ENCODE measurements at regions not wholly inside any gene's neighbourhood (a gene's known extent, or its start where the extent isn't known, plus 50 kb on each side); places are given as distances from the start of the nearest gene placed in this dataset.
"Not testable (repeated sequence)": the region's sequence is repeated elsewhere in the genome, so short reads cannot be mapped to it uniquely, and the experiment has no call there.

DNA sequence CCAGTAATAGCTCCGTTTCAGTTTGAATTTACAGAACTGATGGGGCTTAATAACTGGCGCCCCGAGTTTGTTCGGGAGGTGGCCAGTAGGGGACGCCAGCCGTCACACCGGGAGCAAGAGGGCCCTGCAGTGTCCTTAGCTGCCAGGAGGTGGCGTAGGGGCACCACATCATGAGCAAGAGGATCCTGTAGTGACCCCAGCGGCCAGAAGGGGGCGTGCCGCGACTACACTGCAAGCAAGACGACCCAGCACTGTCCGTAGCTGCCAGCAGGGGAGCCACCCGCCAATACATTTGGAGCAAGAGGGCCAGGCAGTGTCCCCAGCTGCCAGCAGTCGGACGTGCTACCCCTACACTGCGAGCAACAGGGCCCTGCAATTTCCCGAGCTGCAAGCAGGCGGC is 663.7 kb upstream of the B3GAT1 start:
- no peak for DNase-seq

DNA sequence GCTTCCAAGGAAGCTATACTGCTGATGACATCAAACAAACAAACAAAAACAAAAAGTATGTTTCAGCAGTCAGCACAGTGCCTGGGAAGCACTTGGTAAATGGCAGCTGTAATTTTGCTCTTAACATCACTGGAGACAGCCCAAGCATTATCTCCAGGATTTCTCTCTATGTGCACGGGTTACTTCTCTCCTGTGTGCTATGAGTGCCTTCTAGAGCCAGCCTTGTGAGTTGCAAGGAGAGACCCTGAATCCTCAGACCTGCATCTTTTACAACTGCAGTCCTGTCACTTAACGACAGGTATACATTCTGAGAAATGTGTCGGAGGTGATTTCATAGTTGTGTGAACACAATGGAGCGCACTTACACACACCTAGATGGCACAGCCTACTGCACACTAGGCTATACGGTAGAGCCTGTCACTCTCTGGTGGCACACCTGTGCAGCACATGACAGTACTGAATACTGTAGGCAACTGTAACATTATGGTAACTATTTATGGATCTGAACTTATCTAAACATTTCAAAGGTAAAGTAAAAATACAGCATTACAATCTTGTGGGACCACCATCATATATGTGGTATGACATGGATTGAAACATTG is 662.5 kb upstream of the B3GAT1 start:
- DNase-seq, result no peak

DNA sequence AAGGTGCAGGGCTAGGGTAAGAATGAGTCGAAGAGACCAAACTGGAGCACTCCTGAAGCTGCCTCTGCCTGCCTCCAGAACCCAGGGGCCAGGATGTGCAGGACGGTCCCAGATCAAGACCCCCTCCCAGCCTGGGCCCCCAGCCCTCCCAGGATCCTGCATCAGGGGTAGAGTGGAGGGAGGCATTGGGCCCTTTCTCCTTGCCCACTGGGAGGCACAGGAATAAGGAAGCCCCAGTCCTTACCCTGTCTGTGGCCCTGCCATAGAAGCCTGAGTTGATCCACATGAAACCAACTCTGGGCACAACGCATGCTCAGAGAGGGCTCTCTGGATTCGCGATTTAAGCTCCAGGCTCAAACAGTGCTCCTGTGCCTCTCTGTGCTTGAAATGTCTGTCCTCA is 661.8 kb upstream of the B3GAT1 start:
- DNase-seq, result no peak

DNA sequence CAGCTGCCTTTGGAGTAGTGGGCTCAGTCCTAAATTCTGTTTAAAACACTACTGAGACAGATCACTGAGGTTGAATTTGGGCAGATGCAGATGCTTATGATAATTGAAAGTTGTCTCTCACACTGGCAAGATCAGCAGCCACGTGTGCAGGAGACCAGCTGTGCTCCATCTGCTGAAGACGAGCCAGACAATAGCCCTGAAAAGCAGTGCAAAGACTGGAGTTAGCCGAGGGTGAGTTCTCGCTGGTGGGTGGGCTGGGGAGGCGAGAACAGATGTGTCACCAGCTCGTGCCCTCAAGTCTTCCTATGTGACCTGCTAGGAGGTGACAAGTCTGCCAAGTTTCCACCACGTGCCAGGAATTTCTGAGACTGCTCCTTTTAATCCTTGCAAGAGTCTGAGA is 661.3 kb upstream of the B3GAT1 start:
- DNase-seq, result no peak

DNA sequence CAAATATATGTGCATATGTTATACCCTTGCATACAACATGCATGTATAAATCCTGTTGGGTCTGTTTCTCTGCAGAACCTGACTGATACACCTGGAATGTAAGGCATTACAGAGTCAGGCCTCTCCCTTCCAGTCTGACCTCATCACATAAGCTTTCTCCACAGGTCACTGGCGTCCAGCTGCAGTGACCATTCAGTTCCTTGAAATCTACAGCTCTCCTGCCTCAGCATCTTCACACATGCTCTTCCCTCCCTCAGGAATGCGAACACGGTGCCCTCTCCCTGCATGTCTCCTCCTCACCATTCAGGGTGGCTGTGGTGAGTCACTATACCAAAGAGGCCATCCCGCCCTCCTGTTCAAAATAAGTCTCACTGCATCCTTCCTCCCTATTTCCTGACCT is 657.8 kb upstream of the B3GAT1 start:
- DNase-seq, result no peak

DNA sequence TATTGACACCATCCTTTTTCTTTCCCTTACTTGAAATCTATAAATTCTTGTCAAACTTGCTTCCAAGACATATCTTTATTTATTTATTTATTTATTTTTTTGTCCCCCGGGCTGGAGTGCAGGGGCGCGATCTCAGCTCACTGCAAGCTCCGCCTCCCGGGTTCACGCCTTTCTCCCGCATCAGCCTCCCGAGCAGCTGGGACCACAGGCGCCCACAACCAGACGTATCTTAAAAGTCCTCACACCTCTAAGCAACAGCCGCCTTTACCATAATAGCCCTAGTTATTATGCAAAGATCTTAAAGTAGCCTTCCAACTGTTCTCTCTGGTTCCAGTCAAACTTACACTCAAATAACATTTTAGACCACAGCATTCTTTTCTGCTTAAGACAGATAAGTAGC is 657.0 kb upstream of the B3GAT1 start:
- DNase-seq, result no peak

DNA sequence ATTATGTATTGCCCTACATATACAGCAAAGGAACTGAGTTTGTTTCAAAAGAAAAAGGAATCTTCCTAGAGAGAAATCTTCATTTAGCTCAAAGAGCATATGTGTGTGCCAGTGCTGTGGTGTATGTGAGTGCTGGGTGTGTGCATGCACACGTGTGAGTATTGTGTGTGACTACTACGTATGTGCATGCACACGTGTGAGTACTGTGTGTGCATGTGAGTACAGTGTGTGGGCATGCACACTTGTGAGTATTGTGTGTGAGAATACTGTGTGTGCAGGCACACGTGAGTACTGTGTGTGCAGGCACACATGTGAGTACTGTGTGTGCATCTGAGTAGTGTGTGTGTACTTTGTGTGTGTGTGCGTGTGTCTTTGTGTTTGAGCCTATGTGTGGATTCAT is 651.0 kb upstream of the B3GAT1 start:
- DNase-seq, result no peak

DNA sequence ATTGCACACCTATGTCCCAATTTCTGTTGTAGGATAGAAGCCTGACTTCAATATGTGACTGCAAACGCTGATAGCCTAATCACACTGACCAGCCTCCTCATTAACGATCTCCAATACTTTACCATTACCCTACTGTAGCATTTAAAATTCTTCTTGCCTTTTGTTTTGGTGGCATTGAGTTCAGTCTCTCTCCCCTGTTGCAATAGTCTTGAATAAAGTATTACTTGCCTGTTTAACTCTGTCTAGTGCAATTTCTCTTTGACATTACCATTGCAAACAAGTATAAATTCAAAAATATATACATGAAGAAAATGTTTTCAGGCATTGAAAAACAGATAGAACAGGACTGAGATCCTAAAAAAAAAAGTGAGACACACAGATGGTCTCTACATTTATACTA is 649.1 kb upstream of the B3GAT1 start:
- DNase-seq, result no peak

DNA sequence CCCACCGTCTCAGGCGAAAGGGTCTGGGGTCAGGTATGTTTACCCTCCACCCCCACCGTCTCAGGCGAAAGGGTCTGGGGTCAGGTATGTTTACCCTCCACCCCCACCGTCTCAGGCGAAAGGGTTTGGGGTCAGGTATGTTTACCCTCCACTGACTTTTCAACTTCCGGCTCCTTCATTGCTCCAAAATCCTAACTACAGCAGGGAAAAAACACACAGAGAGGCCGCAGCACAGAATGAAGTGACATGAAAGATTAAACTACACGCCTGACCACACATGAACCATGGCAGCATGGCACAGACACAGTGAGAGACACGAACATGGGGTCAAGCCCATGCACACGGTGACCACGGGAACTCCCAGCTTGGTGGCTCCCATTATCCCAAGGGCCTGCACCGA is 634.9 kb upstream of the B3GAT1 start:
- DNase-seq, result no peak

DNA sequence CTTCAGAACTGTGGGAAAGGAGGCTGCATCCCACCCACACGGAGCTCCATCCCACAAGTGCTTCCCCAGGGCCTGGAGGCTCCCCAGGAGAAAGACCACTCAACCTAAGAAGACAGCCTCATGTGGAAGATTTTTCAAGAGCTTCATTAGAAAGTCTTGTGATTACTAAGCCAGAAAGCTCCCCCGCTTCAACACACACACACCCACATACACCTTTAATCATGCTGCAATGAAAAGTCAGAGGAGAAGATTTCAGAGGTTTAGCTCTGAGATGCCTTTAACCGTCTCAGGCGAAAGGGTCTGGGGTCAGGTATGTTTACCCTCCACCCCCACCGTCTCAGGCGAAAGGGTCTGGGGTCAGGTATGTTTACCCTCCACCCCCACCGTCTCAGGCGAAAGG is 634.5 kb upstream of the B3GAT1 start:
- no peak for DNase-seq

DNA sequence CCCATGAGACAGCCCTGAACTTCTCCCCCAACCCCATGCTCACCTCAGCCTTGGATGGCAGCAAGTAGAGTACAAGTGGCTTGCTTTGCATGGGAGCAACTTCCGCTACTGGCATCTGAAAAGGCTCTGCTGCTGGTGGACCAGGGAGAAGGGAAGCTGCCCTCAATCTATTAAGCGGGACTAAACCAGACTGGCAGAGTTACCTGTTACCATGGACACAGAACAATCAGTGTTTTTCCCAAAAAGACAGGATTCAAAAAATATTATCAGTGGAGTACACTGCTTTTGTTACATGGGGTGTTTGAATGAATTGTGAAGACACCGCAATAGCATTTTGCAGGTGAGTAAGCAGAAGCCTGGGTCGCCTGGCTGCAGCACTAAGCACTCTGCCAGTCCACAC is 631.4 kb upstream of the B3GAT1 start:
- no peak for DNase-seq

DNA sequence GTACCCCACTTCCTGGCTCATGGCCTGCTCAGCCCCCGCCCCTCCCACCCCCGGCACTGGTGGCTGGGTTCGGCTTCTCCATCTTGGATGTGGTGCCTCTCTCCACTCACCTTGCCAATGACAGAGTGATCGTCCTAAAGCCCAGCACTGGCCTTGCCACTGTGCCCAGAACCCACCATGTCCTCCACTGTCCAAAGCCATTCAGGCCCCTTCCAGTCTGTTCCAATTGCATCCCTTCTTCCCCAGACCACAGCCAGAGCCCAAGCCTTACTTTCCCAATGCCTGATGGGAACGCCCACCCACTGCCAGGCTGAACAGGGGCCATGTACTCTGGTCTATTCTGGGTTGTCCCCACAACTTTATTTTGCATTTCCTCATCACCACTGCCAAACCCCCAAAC is 625.8 kb upstream of the B3GAT1 start:
- DNase-seq, result no peak

DNA sequence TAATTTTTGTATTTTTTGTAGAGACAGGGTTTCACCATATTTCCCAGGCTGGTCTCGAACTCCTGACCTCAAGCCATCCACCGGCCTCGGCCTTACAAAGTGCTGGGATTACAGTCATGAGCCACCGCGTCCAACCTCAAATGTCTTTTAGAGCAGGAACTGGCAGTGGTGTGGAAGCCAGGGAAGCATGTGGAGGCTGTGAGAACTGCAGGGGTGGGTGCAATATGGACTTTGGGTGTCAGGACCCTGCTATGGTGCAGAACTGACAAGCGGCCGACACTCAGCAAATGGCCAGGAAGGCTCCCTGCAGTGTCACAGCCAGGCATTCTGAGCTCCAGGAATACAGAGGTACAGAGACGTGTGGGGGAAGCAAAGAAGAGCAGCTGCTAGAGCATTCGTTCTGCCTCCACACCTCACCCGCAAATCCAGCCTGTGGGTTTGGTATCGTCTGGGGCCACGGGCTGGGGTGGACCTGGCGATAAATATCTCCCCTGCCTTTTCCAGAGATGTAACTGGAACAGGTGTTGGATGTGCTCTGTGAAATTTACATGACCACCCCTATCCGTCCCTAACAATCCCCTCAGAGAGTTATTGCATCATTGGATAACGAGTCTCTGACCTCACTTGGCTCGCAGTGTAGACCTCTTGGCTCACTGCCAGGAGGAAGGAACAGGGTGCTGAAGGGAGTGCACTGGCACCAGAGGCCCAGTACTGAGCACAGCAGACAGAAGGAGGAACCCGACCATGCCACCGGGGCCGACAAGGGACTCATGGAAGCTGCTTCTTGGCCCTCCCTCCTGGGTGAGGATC is 624.7 kb upstream of the B3GAT1 start:
- DNase-seq, result no peak

DNA sequence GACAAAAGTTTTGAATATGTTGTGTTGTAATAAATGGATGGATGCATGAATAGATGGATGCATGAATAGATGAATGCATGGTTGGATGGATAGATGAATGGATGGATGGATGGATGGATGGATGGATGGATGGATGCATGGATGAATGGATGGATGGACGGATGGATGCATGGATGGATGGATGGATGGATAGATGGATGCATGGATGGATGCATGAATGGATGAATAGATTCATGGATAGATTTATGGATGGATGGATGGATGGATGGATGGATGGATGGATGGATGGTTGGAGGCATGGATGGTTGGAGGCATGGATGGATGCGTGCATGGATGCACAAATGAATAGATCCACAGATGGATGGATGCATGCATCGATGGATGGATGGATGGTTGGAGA is 623.2 kb upstream of the B3GAT1 start:
- DNase-seq, result no peak

DNA sequence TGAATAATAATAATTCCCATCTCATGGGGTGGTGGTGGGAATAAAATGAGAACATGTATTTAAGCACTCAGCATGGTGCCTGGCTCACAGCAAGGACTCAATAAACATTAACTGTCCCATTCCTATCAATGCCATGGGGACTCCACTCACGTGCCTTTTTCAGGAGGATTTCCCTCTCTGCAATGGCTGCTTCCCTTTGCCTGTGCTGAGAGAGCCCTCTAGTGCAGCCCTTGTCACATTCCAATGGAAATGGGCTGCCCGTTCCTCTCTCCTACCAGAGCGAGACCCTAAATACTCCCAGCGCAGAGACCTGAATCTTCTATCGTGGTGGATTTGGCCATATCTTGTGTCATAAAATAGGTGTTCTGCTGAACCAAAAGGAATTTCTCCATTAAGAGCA is 621.5 kb upstream of the B3GAT1 start:
- peak; percentile 77 for DNase-seq

DNA sequence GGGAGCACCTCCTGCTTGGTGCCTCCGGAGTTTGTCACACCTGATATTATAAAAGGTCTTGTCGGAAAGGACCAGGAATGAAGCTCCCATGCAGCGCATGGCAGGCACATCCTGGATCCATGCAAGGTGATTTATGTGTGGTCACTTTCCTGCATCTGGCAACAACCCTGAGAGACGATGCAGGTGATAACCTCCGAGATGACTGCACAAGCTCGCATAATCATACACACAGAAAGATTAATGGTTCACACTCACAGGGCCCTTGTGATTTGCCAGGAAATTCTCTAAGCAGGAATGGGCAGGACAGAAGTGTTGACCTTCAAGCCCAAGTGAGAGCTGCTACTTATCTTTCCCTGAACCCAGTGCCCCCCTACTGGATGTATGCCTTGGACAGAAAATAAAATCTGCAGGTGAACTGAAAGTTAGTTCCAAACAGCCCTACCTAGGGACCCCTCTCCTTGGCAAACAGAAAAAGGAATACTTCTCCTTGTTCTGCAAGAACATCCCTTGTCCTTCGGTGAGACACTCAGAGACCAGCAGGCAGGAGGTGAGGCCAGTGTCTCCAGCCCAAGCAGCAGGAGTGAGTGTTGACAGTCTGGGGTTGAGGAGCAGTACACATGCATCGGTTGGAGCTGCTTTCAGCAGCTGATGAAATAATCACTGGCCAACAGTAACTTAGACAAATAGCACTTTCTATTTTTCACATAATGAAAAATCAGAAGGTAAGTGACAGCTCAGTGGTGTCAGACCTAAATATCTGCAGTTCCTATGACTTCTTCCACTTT is 619.4 kb upstream of the B3GAT1 start:
- no peak for DNase-seq

DNA sequence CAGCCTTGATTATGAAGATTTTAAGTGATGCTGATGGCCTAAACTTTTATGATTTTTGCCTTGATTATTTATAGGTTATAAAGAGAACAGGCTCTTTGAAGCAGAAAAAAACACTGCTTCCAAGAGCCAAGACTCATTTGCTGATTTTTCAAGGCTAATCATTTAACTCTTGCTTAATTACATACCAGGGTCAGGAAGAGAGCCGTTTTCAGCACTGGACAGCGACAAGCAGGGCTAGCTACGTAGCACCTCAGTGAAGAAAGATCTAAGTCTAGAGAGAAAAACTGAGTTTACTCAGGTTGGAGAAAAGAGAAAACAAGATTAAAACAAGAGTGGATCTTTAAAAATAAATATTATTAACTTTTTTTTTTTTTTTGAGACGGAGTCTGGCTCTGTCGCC is 615.4 kb upstream of the B3GAT1 start:
- peak; percentile 83 for DNase-seq

DNA sequence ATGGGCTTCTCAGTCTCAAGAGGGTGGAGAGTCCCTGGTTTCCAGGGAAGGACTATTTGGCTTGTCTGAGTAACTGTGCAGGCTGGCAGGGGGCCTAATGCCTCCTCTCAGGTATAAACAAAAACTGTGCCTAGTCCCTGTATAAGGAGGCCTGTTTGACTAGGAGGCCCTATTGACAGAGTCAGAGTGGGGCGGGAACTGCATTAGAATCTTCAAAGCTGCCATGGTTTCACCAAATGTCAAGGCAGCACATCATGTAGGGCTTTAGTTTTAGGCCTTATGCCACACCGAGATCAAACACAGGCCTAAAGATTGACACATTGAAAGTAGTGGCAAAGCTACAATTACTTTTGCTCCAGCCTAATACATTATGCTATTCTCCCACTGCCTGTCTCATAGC is 611.5 kb upstream of the B3GAT1 start:
- DNase-seq, result no peak

DNA sequence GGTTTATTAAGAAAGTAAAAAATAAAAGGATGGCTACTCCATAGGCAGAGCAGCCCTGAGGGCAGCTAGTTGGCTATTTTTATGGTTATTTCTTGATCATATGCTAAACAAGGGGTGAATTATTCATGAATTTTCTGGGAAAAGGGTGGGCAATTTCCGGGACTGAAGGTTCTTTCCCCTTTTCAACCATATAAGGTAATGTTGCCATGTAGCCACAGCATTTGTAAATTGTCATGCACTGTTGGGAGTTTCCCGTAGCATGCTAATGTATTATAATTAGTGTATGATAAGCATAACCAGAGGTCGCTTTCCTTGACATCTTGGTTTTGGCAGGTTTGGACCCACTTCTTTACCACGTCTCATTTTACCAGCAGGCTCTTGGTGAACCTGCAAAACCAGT is 610.4 kb upstream of the B3GAT1 start:
- DNase-seq, result no peak

DNA sequence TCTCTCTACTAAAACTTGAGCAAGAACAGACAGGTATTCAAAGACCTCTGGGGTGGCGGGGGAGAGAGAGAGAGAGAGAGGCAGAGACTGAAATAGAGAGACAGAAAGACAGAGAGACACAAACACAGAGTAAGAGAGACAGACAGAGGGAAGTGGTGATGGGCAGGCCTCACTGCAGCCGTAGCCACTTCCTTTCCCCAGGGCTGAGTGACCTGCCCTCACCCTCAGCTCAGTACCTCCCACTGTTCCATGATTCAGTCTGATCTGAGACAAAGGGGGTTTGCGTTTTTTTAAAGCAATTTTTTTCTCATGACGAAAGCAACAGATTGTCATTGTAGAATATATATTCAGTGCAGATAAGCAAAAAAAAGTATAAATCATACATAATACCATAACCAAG is 607.9 kb upstream of the B3GAT1 start:
- DNase-seq, result no peak

DNA sequence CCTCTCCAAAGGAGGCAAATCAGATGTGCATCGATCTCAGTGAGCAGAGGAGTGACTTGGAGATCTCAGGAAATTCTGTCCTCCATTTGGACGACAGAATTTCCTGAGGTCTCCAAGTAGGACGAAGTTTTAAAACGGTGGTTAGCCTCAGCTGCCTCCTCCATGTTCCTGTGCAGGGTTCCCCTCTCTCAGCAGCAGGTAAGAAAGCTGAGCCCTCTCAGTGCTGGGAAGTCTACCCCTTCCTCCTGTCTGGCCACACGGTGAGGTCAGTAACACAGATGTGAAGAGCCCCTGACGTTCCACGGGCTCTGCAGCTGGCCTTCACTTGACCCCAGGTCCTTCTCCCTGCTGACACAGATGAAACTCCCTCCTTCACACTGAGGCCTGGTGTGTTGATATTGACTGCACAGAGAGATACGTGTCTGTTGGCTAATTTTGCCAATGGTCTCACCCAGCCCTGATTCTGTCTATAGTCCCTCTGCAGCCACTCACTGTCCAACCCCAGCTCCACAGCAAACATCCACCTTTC is 607.4 kb upstream of the B3GAT1 start:
- DNase-seq, result no peak

DNA sequence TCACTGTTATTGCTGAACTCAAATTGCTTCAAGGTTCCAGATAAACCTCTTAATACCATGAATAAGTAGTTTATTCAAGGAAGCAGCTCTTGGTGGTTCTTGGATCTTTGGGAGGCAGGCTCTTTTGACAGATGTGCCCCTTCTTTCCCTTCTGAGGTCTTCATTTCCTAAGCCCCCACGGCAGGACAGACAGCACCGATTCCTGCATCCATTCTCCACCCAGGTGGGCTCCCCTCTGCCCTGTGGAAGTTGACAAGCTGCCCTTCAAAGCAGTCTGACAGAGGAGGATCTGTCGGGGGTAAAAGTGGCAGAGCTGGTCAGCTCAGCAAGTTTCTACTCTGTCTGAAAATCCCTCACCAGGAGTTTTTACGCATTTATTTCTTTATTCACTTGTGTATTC is 605.3 kb upstream of the B3GAT1 start:
- DNase-seq, result no peak

DNA sequence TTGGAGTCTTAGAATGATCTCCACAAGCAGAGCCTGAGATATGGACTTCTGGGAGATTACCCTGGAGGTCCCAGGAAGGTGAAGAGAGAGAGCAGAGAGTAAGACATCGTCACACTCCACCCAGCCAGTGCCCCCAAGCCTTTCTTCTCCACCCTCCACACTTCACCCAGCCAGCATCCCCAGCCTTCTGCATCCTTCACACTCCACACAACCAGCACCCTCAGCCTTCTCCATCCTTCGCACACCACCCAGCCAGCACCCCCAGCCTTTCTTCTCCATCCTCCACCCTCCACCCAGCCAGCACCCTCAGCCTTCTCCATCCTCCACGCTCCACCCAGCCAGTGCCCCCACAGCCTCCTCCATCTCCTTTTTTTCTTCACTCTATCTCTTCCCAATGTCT is 603.9 kb upstream of the B3GAT1 start:
- no peak for DNase-seq

DNA sequence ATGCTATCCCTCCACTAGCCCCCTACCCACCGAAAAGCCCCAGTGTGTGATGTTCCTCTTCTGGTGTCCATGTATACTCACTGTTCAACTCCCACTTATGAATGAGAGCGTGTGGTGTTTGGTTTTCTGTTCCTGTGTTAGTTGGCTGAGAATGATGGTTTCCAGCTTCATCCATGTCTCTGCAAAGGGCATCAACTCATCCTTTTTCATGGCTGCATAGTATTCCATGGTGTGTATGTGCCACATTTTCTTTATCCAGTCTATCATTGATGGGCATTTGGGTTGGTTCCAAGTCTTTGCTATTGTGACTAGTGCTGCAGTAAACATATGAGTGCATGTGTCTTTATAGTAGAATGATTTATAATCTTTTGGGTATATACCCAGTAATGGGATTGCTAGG is 599.3 kb upstream of the B3GAT1 start:
- DNase-seq, result not testable (repeated sequence)
